ENCODE measurements at regions not wholly inside any gene's neighbourhood (a gene's known extent, or its start where the extent isn't known, plus 50 kb on each side); places are given as distances from the start of the nearest gene placed in this dataset.
"Not testable (repeated sequence)": the region's sequence is repeated elsewhere in the genome, so short reads cannot be mapped to it uniquely, and the experiment has no call there.

GRCh38 chr14:25350021-25350420 is 300.1 kb upstream of the STXBP6 start:
- DNase-seq, result no peak
- Histone ChIP-seq H3K27me3 (no peaks in the 10 kb centered on the region), H3K4me1 (no peaks in the 10 kb centered on the region), H3K36me3 (no peaks in the 10 kb centered on the region), H3K9me3 (no peaks in the 10 kb centered on the region), H3K4me3 (replicated peaks in 1 of 3) (no peak overlapping the region), H3K27ac (no peak overlapping the region)
- 74 to 79% methylated on average over 3 of the region's 3 CpGs for WGBS, 2 donors
- intact Hi-C loops (cut with DNase I), result no loop called here
- no peak for TF ChIP-seq CTCF (IDR thresholded peaks at IDR 0.05)
- no peak for TF ChIP-seq POLR2A (IDR thresholded peaks at IDR 0.05)

- Histone ChIP-seq H3K36me3 (no peaks in the 10 kb centered on the region), H3K9me3 (no peaks in the 10 kb centered on the region), H3K27me3 (no peaks in the 10 kb centered on the region), H3K4me3 (replicated peaks in 1 of 3) (no peak overlapping the region), H3K27ac (no peak overlapping the region), H3K4me1 (no peaks in the 10 kb centered on the region)
- intact Hi-C loops (cut with DNase I), result no loop called here
- TF ChIP-seq POLR2A (IDR thresholded peaks at IDR 0.05) (no peak), CTCF (IDR thresholded peaks at IDR 0.05) (no peak)
- no peak for DNase-seq
- 78 to 92% methylated on average over 1 of the region's 1 CpG for WGBS, 2 donors
Measured at GRCh38 chr14:25349269-25349668, 299.3 kb upstream of the STXBP6 start.

- intact Hi-C loops (cut with DNase I), result no loop called here
- TF ChIP-seq POLR2A (IDR thresholded peaks at IDR 0.05) (no peak), CTCF (IDR thresholded peaks at IDR 0.05) (no peak)
- 89 to 100% methylated on average over 1 of the region's 1 CpG for WGBS, 2 donors
- Histone ChIP-seq H3K36me3 (no peaks in the 10 kb centered on the region), H3K9me3 (no peaks in the 10 kb centered on the region), H3K4me3 (replicated peaks in 1 of 3) (no peak overlapping the region), H3K27ac (no peak overlapping the region), H3K4me1 (no peaks in the 10 kb centered on the region), H3K27me3 (no peaks in the 10 kb centered on the region)
- DNase-seq, result no peak
Measured at GRCh38 chr14:25340882-25341281, 290.9 kb upstream of the STXBP6 start.

- no peak for DNase-seq
- TF ChIP-seq CTCF (IDR thresholded peaks at IDR 0.05) (no peak), POLR2A (IDR thresholded peaks at IDR 0.05) (no peak)
- intact Hi-C loops (cut with DNase I), result no loop called here
- no peak overlapping the region for H3K27ac ChIP-seq
- WGBS, 2 donors, result 68 to 84% methylated on average over 1 of the region's 1 CpG
- no peaks in the 10 kb centered on the region for H3K36me3 ChIP-seq
- H3K27me3 ChIP-seq, result no peaks in the 10 kb centered on the region
- no peaks in the 10 kb centered on the region for H3K4me1 ChIP-seq
- H3K4me3 ChIP-seq (replicated peaks in 1 of 3), result no peak overlapping the region
- no peaks in the 10 kb centered on the region for H3K9me3 ChIP-seq
Measured at GRCh38 chr14:25322784-25323183, 272.8 kb upstream of the STXBP6 start.

GRCh38 chr14:25316007-25316406 is 266.1 kb upstream of the STXBP6 start:
- H3K27ac ChIP-seq; H3K4me1 ChIP-seq; H3K9me3 ChIP-seq; H3K27me3 ChIP-seq; intact Hi-C loops (cut with DNase I); DNase-seq; H3K4me3 ChIP-seq (replicated peaks in 1 of 3); H3K36me3 ChIP-seq: not testable (repeated sequence)
- 71 to 75% methylated on average over 6 of the region's 6 CpGs for WGBS, 2 donors

GRCh38 chr14:25308244-25308643 is 258.3 kb upstream of the STXBP6 start:
- intact Hi-C loops (cut with DNase I), result no loop called here
- no peak for TF ChIP-seq CTCF (IDR thresholded peaks at IDR 0.05)
- TF ChIP-seq POLR2A (IDR thresholded peaks at IDR 0.05), result no peak
- H3K27me3 ChIP-seq, result no peaks in the 10 kb centered on the region
- no peak for DNase-seq
- 53 to 87% methylated on average over 3 of the region's 3 CpGs for WGBS, 2 donors
- H3K27ac ChIP-seq, result no peak overlapping the region
- no peaks in the 10 kb centered on the region for H3K4me1 ChIP-seq
- no peaks in the 10 kb centered on the region for H3K36me3 ChIP-seq
- H3K4me3 ChIP-seq (replicated peaks in 1 of 3), result no peak overlapping the region
- H3K9me3 ChIP-seq, result no peaks in the 10 kb centered on the region

Measured in thyroid gland (tissue), 4 donors.